Renal pelvis (tissue), 1 donor: ENCODE measurements at regions not wholly inside any gene's neighbourhood (a gene's known extent, or its start where the extent isn't known, plus 50 kb on each side); places are given as distances from the start of the nearest gene placed in this dataset.

Experiments
- DNase-seq: peaks from one replicate; pipeline ENCODE4 v3.0.0-alpha.2; 2013

- no peak for DNase-seq
Observed at GRCh38 chr6:134456226-134456625, 138.3 kb upstream of the SGK1 start.

DNA sequence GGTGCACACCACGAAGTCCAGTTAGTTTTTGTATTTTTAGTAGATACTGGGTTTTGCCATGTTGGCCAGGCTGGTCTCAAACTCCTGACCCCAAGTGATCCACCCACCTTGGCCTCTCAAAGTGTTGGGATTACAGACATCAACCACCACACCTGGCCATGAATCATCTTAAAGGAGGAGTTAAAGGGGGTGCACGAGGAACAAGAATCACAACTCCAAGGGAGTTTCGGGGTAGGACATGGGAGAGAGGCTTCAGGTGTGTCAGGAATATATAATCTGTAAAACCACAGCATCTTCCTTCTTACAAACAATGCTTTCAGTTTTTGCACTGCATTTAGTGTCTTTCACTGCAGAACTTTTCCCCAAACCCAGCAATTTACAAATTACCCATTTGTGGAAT, 137.4 kb upstream of the SGK1 start:
- DNase-seq = no peak

DNA sequence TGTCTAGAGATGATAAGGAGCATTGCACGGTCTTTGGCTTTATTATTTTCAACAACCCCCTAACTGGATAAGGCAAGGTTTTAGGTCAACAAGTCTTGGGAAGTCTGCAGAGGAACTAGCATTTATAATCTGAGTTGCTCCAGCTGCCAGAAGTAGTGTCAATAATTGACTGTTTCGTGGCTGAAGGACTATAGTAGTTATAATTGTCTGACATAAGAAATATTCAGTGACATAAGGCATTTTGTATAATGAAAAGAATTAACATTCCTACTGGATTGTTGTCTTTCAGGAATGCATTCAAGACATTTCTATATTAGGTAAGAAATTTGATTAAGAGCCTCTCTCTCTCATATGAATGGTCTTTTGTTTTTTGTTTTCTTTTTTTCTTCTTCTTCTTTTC, 136.9 kb upstream of the SGK1 start:
- DNase-seq = no peak

GRCh38 chr6:134453792-134454510, 136.0 kb upstream of the SGK1 start:
- DNase-seq = no peak

DNA sequence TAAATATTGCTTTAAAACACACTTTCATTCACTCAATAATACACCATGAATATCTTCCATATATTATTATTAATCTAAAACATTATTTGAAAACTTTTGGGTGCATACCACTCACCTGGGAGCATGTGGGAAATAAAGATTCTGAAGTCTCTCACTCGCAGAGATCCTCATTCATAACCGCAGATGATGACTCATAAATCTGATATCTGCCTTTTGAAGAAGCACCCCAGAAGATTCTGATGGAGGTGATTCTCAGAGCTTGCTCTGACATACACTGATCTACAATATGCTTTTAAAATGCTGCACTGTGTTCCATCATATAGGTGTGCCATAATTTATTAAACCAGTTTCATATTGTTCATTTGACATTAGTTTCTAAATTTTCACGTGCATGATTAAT, 135.0 kb upstream of the SGK1 start:
- no peak for DNase-seq

DNA sequence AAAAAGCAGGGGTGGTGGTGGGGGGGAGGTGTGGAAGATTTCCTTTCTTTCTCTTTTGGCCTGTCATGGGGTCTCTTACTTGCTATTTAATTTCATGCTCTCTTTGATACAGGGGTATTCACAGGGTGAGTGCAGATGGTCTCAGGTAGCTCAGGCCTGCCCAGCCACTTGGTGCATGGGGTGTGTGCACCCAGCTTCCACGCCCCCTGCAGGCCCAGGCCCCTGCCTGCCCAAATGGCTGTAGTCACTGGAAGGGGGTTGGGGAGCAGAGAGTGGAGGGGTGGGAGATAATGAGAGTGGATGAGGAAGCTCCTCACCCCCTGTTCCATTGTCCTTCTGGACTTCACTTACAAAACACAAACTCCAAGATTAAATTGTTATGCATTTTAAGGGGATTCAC, 133.6 kb upstream of the SGK1 start:
- no peak for DNase-seq

DNA sequence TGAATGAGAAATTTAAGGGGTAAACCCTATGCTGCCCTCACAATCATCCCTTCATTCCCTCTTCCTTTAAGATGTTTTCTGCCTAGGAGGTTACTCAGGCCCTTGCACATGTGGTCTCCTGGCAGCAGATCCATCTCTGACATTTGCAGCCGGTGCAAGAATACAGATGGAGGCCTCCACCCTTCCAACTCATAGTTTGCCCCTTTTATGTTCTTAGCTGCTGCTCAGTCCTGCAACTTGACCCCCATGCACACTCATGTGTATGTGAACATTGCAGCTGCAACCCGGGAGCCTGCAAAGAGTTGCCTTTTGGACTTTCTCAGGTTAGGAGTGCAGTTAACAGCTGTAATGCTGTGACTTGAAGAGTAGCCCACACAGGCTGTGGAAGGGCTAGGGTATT, 131.9 kb upstream of the SGK1 start:
- DNase-seq = no peak

- no peak for DNase-seq
Observed at GRCh38 chr6:134449004-134449403, 131.1 kb upstream of the SGK1 start.

GRCh38 chr6:134447883-134448387, 130.0 kb upstream of the SGK1 start:
- no peak for DNase-seq

- no peak for DNase-seq
Observed at GRCh38 chr6:134447423-134447822, 129.5 kb upstream of the SGK1 start.

DNA sequence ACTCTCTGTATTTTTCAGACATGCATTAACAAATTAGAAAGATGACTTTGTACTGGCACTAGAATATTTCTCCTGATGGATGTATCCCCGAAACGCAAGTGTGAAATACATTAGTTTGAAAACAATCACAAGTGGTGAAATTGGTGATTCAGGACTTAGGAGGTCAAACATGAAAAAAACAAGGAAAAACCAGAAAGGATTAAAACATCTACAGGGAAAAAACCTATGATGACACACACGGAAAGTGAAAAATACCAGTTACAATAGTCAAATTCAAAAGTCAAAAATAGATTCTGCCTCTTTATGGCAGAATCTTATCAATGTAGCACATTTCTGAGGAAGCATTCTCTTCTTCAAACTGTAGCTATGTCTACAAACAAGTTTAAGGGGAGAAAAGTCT, 129.0 kb upstream of the SGK1 start:
- DNase-seq = no peak

DNA sequence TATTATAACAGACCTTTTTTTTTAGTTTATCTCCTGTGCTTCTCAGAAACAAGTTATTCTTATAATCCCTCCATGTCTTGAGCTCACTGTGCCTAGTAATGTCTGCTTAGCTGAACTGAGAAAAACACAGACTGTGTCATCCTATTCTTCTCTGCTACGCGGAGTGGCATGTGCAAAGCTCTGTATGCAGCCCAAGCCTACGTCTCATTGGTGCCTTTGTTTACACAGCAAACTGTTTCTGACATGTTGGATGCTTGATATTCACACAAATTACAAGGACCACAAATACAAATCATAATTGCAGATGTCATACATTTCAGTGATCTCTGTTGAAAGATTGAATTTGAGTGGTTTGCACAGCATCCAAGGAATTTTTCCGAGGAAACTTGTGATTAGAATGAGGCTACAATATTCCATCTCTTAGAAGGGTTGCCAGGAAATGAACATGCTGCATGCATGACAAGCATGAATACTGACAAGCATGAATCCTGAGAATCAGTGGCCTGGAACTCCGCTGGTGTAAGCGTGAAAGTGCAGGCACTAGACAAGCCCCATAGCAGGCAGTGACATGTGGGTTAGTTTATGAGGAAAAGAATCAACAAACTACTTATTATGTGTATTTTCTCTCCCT, 128.4 kb upstream of the SGK1 start:
- peak; percentile 33 for DNase-seq

- DNase-seq = no peak
Observed at GRCh38 chr6:134443009-134443408, 125.1 kb upstream of the SGK1 start.

DNA sequence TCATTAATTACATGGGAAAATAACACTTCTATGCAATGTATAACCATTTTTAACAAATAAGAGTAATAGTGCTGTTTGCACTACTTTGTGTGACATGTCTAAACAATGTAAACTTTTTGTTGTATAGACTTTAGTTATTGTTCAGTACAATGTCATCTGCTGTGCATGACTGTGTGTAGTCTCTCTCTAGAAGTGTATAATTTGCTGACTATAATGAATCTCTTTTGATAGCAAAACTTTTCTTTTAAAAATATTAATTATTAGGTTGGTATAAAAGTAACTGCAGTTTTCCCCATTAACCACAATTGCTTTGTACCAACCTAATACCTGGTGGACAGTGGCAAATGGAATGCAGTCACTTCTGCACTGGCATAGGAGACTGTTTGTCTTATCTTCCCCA, 124.2 kb upstream of the SGK1 start:
- no peak for DNase-seq

GRCh38 chr6:134438837-134439236, 120.9 kb upstream of the SGK1 start:
- no peak for DNase-seq

DNA sequence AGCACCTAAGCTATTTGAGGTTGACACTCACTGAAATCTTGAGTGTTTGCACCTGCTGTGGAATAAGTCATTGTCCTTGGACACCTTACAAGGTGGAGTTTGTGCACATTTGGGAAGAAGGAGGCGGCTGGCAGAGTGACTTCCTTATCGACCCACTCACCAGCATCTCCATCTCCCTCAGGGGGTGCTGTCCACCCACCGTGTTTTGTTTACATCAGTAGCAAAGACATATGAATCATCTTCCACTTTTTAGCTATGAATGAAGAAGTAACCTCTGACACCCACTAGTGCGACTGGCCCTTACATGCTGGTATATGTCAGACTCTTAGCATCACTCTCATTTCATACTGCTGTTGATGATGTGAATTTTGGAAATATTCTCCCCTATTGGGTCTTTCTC, 119.5 kb upstream of the SGK1 start:
- no peak for DNase-seq

GRCh38 chr6:134436950-134437349, 119.0 kb upstream of the SGK1 start:
- no peak for DNase-seq

DNA sequence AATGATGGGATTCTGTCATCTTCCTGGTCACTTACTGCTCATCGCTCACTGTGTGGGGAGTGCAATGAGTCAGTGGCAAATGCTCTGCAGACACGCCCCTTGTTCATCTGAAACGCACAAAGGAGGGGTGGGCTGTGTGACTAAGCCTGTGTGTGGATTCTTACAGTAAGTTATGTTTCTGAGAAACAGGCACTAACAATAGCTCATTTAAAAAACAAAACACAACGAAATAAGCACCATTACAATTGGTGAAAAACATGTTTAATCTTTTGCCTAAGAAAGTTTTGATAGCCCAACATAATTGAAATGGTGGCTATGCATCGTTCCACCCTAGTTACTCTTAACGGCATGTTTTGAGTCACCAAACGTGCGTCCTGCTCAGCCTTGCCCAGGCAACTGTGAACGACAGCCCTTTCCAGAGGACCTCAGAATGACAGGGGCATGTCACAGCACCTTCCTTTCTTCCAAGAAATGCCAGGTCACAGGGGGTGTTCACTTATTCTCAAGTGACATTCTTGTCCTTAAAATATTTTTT, 118.4 kb upstream of the SGK1 start:
- no peak for DNase-seq

DNA sequence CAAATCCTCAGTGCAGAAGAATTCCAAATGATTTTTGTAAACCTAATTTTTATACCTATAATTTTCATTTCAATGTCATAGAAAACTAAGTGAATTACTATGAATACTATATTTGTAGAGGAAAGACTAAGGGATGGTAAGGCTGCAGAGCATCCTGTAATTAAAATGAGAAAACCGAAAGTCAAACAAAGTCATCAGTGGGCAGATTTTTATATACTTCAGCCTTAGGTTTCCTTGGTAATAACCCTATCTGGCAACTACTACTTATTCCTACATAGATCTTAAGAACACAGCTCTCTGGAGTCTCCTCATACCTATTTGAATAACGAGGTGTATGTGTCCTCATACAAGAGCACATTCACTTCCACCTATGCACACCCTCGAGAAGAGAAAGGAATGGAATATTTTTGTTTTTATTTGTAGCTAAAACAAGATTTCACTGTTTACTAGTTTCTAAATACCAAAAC, 117.9 kb upstream of the SGK1 start:
- DNase-seq = no peak

DNA sequence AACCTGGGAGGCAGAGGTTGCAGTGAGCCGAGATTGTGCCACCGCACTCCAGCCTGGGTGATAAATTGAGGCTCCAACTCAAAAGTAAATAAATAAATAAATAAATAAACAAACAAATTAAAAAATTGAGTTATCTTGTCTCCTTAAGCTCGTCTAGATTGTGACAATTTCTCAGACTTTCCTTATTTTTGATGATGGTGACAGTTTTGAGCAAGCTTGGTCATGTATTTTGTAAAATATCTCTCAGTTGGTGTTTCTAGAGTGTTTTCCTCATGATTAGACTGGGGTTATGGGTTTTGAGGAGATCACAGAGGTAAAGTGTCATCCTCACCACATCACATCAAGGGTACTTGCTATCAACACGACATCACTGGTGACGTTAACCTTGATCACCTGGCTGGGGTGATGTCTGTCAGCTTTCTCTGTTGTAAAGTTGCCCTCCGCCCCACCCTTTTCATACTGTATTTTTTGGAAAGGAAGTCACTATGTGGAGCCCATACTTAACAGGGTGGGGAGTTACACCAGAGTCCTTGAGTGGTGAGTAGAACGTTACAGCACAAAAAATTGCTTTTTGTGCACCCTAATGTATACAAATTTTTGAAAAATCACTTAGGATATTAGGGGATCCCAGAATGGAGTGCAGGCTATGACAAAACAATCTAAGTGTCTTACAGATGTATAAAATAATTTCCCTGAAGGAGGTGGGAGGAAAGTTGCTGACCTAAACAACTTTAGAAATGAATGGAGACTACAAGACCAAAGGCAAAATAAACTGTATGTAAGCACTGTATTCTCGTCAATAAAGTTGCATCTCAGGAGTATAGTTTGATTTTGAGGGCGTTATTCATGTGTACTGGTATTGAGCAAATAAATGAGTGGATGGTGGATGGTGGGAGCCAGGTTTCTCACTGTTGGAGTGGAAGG, 116.4 kb upstream of the SGK1 start:
- DNase-seq = no peak

GRCh38 chr6:134432036-134432435, 114.1 kb upstream of the SGK1 start:
- no peak for DNase-seq

DNA sequence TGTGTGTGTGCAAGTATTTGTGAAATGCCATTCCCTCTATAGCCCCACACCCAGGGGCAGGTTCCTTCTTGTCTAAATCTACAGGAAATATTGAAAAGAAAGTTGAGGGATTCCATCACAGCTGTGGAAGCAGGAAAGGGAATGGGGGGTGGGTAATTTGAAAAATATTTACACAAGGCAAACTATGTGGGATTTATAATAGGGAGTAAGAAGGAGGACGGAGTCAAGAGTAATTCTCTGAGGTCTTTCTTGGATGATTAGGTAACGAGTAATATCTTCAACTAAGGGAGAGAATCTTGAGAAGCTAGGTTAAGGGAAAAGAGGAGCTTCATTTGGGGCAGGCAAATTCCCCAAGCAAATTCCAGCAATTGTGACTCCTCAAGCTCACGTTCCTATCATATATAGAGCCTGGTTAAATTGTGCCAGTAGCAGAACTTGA, 113.5 kb upstream of the SGK1 start:
- no peak for DNase-seq
